Fibroblast of lung (primary cell): ENCODE measurements at regions not wholly inside any gene's neighbourhood (a gene's known extent, or its start where the extent isn't known, plus 50 kb on each side); places are given as distances from the start of the nearest gene placed in this dataset.

Experiments
- EZH2 ChIP-seq: IDR thresholded peaks from 2 replicates; pipeline ENCODE4 v1.5.1; 2012; ENCODE audit warnings: low read length, control low read depth, mild to moderate bottlenecking; ENCODE audit errors: missing control alignments
- TF ChIP-seq, protein P1 (sequence below), 2 donors: IDR thresholded peaks in 1 of 2; conservative IDR thresholded peaks in 1 of 2; 1 replicate in 1 of 2; 2 replicates in 1 of 2; pipeline ENCODE4 v1.5.1; 2011 to 2012; ENCODE audit warnings: low read length in 2 of 2, control low read depth in 1 of 2, inconsistent platforms in 1 of 2, low read depth in 1 of 2, mild to moderate bottlenecking in 1 of 2

DNA sequence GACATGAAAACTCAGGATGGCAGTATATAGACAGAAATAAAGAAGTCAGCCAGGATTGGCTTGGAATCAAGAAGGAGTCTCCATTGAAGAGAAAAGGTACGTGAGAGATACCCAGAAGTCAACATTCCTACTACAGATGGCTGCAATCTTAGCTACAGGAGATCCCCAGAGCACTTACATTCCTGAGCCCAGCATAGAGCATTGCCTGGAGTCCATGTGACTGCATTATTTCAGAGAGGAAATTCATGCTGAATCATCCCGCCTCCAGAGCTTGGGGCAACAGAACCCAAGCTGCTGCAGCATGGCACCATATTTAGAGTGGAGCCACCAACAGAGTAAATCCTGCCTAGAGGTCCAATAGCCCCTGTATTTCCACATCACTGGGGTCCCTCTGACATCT lies 125.0 kb upstream of the GRIK2 start:
- TF ChIP-seq, protein P1, sequence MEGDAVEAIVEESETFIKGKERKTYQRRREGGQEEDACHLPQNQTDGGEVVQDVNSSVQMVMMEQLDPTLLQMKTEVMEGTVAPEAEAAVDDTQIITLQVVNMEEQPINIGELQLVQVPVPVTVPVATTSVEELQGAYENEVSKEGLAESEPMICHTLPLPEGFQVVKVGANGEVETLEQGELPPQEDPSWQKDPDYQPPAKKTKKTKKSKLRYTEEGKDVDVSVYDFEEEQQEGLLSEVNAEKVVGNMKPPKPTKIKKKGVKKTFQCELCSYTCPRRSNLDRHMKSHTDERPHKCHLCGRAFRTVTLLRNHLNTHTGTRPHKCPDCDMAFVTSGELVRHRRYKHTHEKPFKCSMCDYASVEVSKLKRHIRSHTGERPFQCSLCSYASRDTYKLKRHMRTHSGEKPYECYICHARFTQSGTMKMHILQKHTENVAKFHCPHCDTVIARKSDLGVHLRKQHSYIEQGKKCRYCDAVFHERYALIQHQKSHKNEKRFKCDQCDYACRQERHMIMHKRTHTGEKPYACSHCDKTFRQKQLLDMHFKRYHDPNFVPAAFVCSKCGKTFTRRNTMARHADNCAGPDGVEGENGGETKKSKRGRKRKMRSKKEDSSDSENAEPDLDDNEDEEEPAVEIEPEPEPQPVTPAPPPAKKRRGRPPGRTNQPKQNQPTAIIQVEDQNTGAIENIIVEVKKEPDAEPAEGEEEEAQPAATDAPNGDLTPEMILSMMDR (conservative IDR thresholded peaks at IDR 0.05 in 1 of 2, IDR thresholded peaks at IDR 0.05 in 1 of 2; ENCODE audit: low read depth in 1 of 2, low read length in 2 of 2) = no peak
- TF ChIP-seq EZH2 = no peak
